ENCODE measurements at regions not wholly inside any gene's neighbourhood (a gene's known extent, or its start where the extent isn't known, plus 50 kb on each side); places are given as distances from the start of the nearest gene placed in this dataset.
A peak's percentile ranks its signal among the peaks of the same experiment; 100 is the strongest.

DNA sequence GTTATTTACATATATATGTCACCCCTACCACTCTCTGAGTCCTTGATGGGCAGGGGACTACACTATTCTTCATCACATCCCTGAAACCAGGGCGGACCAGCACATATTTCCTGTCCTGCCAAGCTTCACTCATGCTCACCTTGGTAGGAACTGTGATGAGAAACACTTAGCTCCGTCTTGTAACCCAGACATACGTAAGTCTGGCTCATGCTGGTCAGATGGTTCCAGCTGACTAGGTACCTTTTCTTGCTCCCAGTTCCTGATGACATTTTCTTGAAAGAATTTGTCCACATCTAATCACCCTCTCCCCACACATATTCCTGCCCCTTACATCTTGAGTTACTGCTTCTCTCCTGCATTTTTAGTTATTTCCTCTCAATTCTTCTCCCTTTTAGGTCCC, 122.2 kb upstream of the MYLIP start:
- H3K36me3 ChIP-seq (ENCODE audit: control insufficient read depth in 3 of 3, insufficient read depth in 2 of 3, low read depth in 1 of 3, low read length in 3 of 3), result no peaks in the 10 kb centered on the region
- no peak overlapping the region for H3K4me3 ChIP-seq (ENCODE audit: low read depth in 1 of 3, low read length in 3 of 3)
- H3K9me3 ChIP-seq (ENCODE audit: control insufficient read depth in 2 of 2, insufficient read depth in 1 of 2, low read depth in 1 of 2, low read length in 1 of 2), result no peaks in the 10 kb centered on the region
- FAIRE-seq (no peak), DNase-seq (no peak)
- no peak overlapping the region for H3K27ac ChIP-seq (ENCODE audit: low read depth in 1 of 3, low read length in 2 of 3)
- WGBS, 3 donors, result 85 to 88% (median 86%) methylated on average over 3 of the region's 3 CpGs
- H3K4me1 ChIP-seq (ENCODE audit: control insufficient read depth in 3 of 3, insufficient read depth in 2 of 3, low read depth in 1 of 3, low read length in 2 of 3), result no peaks in the 10 kb centered on the region
- no peaks in the 10 kb centered on the region for H3K27me3 ChIP-seq (ENCODE audit: control insufficient read depth in 3 of 3, insufficient read depth in 3 of 3, low read length in 3 of 3)

- Histone ChIP-seq H3K9me3 (ENCODE audit: control insufficient read depth in 2 of 2, insufficient read depth in 1 of 2, low read depth in 1 of 2, low read length in 1 of 2) (no peaks in the 10 kb centered on the region), H3K27ac (ENCODE audit: low read depth in 1 of 3, low read length in 2 of 3) (no peak overlapping the region), H3K36me3 (ENCODE audit: control insufficient read depth in 3 of 3, insufficient read depth in 2 of 3, low read depth in 1 of 3, low read length in 3 of 3) (no peaks in the 10 kb centered on the region), H3K27me3 (ENCODE audit: control insufficient read depth in 3 of 3, insufficient read depth in 3 of 3, low read length in 3 of 3) (no peaks in the 10 kb centered on the region), H3K4me3 (ENCODE audit: low read depth in 1 of 3, low read length in 3 of 3) (no peak overlapping the region), H3K4me1 (ENCODE audit: control insufficient read depth in 3 of 3, insufficient read depth in 2 of 3, low read depth in 1 of 3, low read length in 2 of 3) (no peaks in the 10 kb centered on the region)
- DNase-seq (no peak), FAIRE-seq (no peak)
- WGBS, 3 donors, result 68 to 79% (median 71%) methylated on average over 5 of the region's 5 CpGs
Measured at GRCh38 chr6:16004934-16005679, 123.8 kb upstream of the MYLIP start.

DNA sequence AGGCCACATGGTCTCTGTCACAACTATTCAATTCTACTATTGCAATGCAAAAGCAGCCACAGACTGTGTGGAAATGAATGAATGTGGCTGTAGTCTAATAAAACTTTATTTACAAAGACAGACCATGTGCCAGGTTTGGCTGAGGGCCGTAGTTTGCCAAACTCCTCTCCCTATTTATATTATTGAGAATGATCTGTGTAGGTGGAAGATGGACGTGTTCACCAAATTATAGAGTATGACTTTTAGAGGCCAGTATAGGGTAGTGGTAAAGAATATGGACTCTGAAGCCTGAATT, 125.7 kb upstream of the MYLIP start:
- no peaks in the 10 kb centered on the region for H3K27me3 ChIP-seq (ENCODE audit: control insufficient read depth in 3 of 3, insufficient read depth in 3 of 3, low read length in 3 of 3)
- no peak overlapping the region for H3K4me3 ChIP-seq (ENCODE audit: low read depth in 1 of 3, low read length in 3 of 3)
- DNase-seq (no peak), FAIRE-seq (no peak)
- no peak overlapping the region for H3K27ac ChIP-seq (ENCODE audit: low read depth in 1 of 3, low read length in 2 of 3)
- H3K4me1 ChIP-seq (ENCODE audit: control insufficient read depth in 3 of 3, insufficient read depth in 2 of 3, low read depth in 1 of 3, low read length in 2 of 3), result peaks cover 0 to 4% (median 2%) of the 10 kb centered on the region in 3 donors
- H3K36me3 ChIP-seq (ENCODE audit: control insufficient read depth in 3 of 3, insufficient read depth in 2 of 3, low read depth in 1 of 3, low read length in 3 of 3), result no peaks in the 10 kb centered on the region
- H3K9me3 ChIP-seq (ENCODE audit: control insufficient read depth in 2 of 2, insufficient read depth in 1 of 2, low read depth in 1 of 2, low read length in 1 of 2), result no peaks in the 10 kb centered on the region
- WGBS, 3 donors, result 89 to 94% (median 89%) methylated on average over 2 of the region's 2 CpGs

DNA sequence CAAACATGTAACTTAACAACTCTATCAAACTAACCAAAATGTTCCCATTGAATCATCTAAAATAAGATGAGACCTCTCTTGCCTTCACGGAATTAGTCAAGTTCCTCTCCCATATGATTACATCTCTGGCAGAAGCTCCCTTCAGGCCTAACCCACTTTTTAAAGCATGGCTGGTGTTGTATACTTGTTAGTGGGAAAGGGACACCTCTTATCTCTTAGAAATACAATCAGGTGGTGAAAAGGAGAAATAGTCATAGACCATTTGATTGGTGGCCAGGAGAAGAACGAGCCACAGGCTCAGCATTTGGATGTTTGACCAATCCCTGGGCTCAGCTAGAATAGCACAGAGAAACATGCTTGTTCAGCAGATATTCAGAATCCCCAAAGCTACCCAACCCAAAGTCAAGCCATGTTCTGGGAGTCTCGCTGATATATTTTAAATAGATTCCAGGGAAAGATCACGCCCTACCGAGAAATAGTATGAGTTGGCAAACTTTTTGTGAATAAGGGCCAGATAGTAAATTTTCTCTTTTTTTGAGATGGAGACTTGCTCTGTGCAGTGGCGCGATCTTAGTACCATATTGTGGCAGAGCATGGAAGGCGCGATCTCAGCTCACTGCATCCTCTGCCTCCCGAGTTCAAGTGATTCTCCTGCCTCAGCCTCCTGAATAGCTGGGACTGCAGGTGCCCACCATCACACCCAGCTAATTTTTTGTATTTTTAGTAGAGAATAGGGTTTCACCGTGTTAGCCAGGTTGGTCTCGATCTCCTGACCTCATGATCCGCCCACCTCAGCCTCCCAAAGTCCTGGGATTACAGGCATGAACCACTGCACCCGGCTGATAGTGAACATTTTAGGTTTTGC, 126.3 kb upstream of the MYLIP start:
- H3K4me1 ChIP-seq (ENCODE audit: control insufficient read depth in 3 of 3, insufficient read depth in 2 of 3, low read depth in 1 of 3, low read length in 2 of 3), result peaks cover 0 to 8% (median 2%) of the 10 kb centered on the region in 3 donors
- 94 to 98% (median 95%) methylated on average over 14 of the region's 14 CpGs for WGBS, 3 donors
- no peaks in the 10 kb centered on the region for H3K9me3 ChIP-seq (ENCODE audit: control insufficient read depth in 2 of 2, insufficient read depth in 1 of 2, low read depth in 1 of 2, low read length in 1 of 2)
- no peak overlapping the region for H3K27ac ChIP-seq (ENCODE audit: low read depth in 1 of 3, low read length in 2 of 3)
- no peaks in the 10 kb centered on the region for H3K36me3 ChIP-seq (ENCODE audit: control insufficient read depth in 3 of 3, insufficient read depth in 2 of 3, low read depth in 1 of 3, low read length in 3 of 3)
- H3K27me3 ChIP-seq (ENCODE audit: control insufficient read depth in 3 of 3, insufficient read depth in 3 of 3, low read length in 3 of 3), result no peaks in the 10 kb centered on the region
- H3K4me3 ChIP-seq (ENCODE audit: low read depth in 1 of 3, low read length in 3 of 3), result no peak overlapping the region
- DNase-seq (no peak), FAIRE-seq (no peak)

- no peak overlapping the region for H3K4me3 ChIP-seq (ENCODE audit: low read depth in 1 of 3, low read length in 3 of 3)
- H3K9me3 ChIP-seq (ENCODE audit: control insufficient read depth in 2 of 2, insufficient read depth in 1 of 2, low read depth in 1 of 2, low read length in 1 of 2), result no peaks in the 10 kb centered on the region
- DNase-seq, result no peak
- H3K4me1 ChIP-seq (ENCODE audit: control insufficient read depth in 3 of 3, insufficient read depth in 2 of 3, low read depth in 1 of 3, low read length in 2 of 3), result peaks cover 0 to 21% (median 2%) of the 10 kb centered on the region in 3 donors
- WGBS, 3 donors, result 83 to 92% (median 86%) methylated on average over 5 of the region's 5 CpGs
- H3K36me3 ChIP-seq (ENCODE audit: control insufficient read depth in 3 of 3, insufficient read depth in 2 of 3, low read depth in 1 of 3, low read length in 3 of 3), result no peaks in the 10 kb centered on the region
- H3K27me3 ChIP-seq (ENCODE audit: control insufficient read depth in 3 of 3, insufficient read depth in 3 of 3, low read length in 3 of 3), result no peaks in the 10 kb centered on the region
- no peak for FAIRE-seq
- H3K27ac ChIP-seq (ENCODE audit: low read depth in 1 of 3, low read length in 2 of 3), result no peak overlapping the region
Measured at GRCh38 chr6:16001158-16001557, 127.7 kb upstream of the MYLIP start.

GRCh38 chr6:15999201-15999600, 129.7 kb upstream of the MYLIP start:
- no peak for DNase-seq
- Histone ChIP-seq H3K4me1 (ENCODE audit: control insufficient read depth in 3 of 3, insufficient read depth in 2 of 3, low read depth in 1 of 3, low read length in 2 of 3) (peaks cover 0 to 27% (median 2%) of the 10 kb centered on the region in 3 donors), H3K27ac (ENCODE audit: low read depth in 1 of 3, low read length in 2 of 3) (no peak overlapping the region), H3K36me3 (ENCODE audit: control insufficient read depth in 3 of 3, insufficient read depth in 2 of 3, low read depth in 1 of 3, low read length in 3 of 3) (no peaks in the 10 kb centered on the region), H3K4me3 (ENCODE audit: low read depth in 1 of 3, low read length in 3 of 3) (no peak overlapping the region), H3K9me3 (ENCODE audit: control insufficient read depth in 2 of 2, insufficient read depth in 1 of 2, low read depth in 1 of 2, low read length in 1 of 2) (no peaks in the 10 kb centered on the region), H3K27me3 (ENCODE audit: control insufficient read depth in 3 of 3, insufficient read depth in 3 of 3, low read length in 3 of 3) (no peaks in the 10 kb centered on the region)
- WGBS, 3 donors, result 92 to 94% (median 93%) methylated on average over 4 of the region's 4 CpGs
- FAIRE-seq, result no peak

DNA sequence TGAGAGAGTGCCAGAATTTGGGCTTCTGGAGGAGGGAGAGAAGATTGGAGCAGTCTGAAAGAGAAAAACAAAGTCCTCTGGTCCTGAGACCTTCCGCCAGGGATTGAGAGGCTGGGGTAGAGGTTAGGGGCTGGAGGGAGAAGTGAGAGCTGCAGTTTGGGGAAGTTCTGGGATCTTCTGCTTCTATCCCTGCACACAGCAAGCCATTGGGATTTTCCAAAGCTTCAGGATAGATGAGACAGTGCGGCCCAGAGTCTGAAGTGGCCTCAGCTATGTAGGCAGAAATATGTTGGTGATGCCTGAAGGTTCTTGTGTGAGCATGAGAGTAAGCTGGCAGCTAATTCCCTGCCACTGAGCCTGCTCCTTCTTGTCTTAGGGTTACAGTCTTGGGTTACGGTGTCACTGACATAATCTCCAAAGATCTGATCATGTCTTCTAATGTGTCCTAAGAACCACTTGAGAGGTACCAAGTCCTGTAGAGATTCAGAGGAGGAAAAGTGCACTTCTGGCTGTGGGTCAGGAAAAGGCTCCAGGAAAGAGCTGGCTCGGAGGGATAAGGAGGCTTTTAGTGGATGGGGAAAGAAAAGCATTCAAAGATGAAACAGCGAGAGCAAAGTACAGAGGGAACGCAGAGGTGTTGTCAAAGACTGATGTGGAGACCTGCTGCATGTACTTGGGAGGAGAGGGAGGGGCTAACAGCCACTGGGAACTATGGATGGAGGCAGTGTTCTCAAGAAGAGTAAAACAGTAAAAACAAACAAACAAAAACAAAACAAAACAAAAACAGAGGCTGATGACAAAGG, 131.1 kb upstream of the MYLIP start:
- no peak for FAIRE-seq
- H3K9me3 ChIP-seq (ENCODE audit: control insufficient read depth in 2 of 2, insufficient read depth in 1 of 2, low read depth in 1 of 2, low read length in 1 of 2), result no peaks in the 10 kb centered on the region
- peak; percentile 8 to 74 for DNase-seq
- peak overlapping the region in 1 of 3 donors; percentile 48 for H3K27ac ChIP-seq (ENCODE audit: low read depth in 1 of 3, low read length in 2 of 3)
- H3K4me3 ChIP-seq (ENCODE audit: low read depth in 1 of 3, low read length in 3 of 3), result no peak overlapping the region
- 50 to 55% (median 54%) methylated on average over 6 of the region's 6 CpGs for WGBS, 3 donors
- peaks cover 0 to 27% (median 2%) of the 10 kb centered on the region in 3 donors for H3K4me1 ChIP-seq (ENCODE audit: control insufficient read depth in 3 of 3, insufficient read depth in 2 of 3, low read depth in 1 of 3, low read length in 2 of 3)
- no peaks in the 10 kb centered on the region for H3K27me3 ChIP-seq (ENCODE audit: control insufficient read depth in 3 of 3, insufficient read depth in 3 of 3, low read length in 3 of 3)
- no peaks in the 10 kb centered on the region for H3K36me3 ChIP-seq (ENCODE audit: control insufficient read depth in 3 of 3, insufficient read depth in 2 of 3, low read depth in 1 of 3, low read length in 3 of 3)

- Histone ChIP-seq H3K4me3 (ENCODE audit: low read depth in 1 of 3, low read length in 3 of 3) (no peak overlapping the region), H3K4me1 (ENCODE audit: control insufficient read depth in 3 of 3, insufficient read depth in 2 of 3, low read depth in 1 of 3, low read length in 2 of 3) (peaks cover 0 to 27% (median 2%) of the 10 kb centered on the region in 3 donors), H3K9me3 (ENCODE audit: control insufficient read depth in 2 of 2, insufficient read depth in 1 of 2, low read depth in 1 of 2, low read length in 1 of 2) (no peaks in the 10 kb centered on the region), H3K36me3 (ENCODE audit: control insufficient read depth in 3 of 3, insufficient read depth in 2 of 3, low read depth in 1 of 3, low read length in 3 of 3) (no peaks in the 10 kb centered on the region), H3K27me3 (ENCODE audit: control insufficient read depth in 3 of 3, insufficient read depth in 3 of 3, low read length in 3 of 3) (no peaks in the 10 kb centered on the region), H3K27ac (ENCODE audit: low read depth in 1 of 3, low read length in 2 of 3) (peak overlapping the region in 1 of 3 donors; percentile 81)
- FAIRE-seq, result no peak
- peak in 1 of 2 donors; percentile 73 for DNase-seq
- 11 to 53% (median 30%) methylated on average over 2 of the region's 2 CpGs for WGBS, 3 donors
Measured at GRCh38 chr6:15996030-15996429, 132.9 kb upstream of the MYLIP start.

All from small intestine (tissue), 7 donors.